ENCODE measurements at regions not wholly inside any gene's neighbourhood (a gene's known extent, or its start where the extent isn't known, plus 50 kb on each side); places are given as distances from the start of the nearest gene placed in this dataset.
A peak's percentile ranks its signal among the peaks of the same experiment; 100 is the strongest.
"Not testable (repeated sequence)": the region's sequence is repeated elsewhere in the genome, so short reads cannot be mapped to it uniquely, and the experiment has no call there.

GRCh38 chr14:104404922-104405321, 174.6 kb upstream of the C14orf180 start:
- Histone ChIP-seq H3K27ac (ENCODE audit: low read depth in 1 of 2, low read length in 2 of 2) (no peak overlapping the region), H3K9me3 (ENCODE audit: control insufficient read depth, low read length) (peaks cover 2% of the 10 kb centered on the region), H3K27me3 (ENCODE audit: control insufficient read depth in 1 of 2, insufficient read depth in 2 of 2, low read length in 1 of 2) (peaks cover 0 to 2% of the 10 kb centered on the region in 2 donors), H3K4me1 (ENCODE audit: control insufficient read depth in 1 of 2, insufficient read depth in 2 of 2, low read length in 2 of 2) (no peaks in the 10 kb centered on the region), H3K4me3 (ENCODE audit: low read length in 2 of 2) (no peak overlapping the region), H3K36me3 (ENCODE audit: control insufficient read depth in 1 of 2, insufficient read depth in 2 of 2, low read length in 1 of 2) (no peaks in the 10 kb centered on the region)
- no peak for ATAC-seq (ENCODE audit: low FRiP score)
- intact Hi-C loops (cut with DNase I) = no loop called here
- peak in 1 of 2 donors; percentile 36 for DNase-seq
- 66 to 68% methylated on average over 7 of the region's 7 CpGs for WGBS, 2 donors

- Histone ChIP-seq H3K36me3 (ENCODE audit: control insufficient read depth in 1 of 2, insufficient read depth in 2 of 2, low read length in 1 of 2) (no peaks in the 10 kb centered on the region), H3K4me1 (ENCODE audit: control insufficient read depth in 1 of 2, insufficient read depth in 2 of 2, low read length in 2 of 2) (no peaks in the 10 kb centered on the region), H3K4me3 (ENCODE audit: low read length in 2 of 2) (no peak overlapping the region), H3K27me3 (ENCODE audit: control insufficient read depth in 1 of 2, insufficient read depth in 2 of 2, low read length in 1 of 2) (peaks cover 0 to 2% of the 10 kb centered on the region in 2 donors), H3K9me3 (ENCODE audit: control insufficient read depth, low read length) (peaks cover 2% of the 10 kb centered on the region), H3K27ac (ENCODE audit: low read depth in 1 of 2, low read length in 2 of 2) (no peak overlapping the region)
- DNase-seq (peak in 1 of 2 donors; percentile 35), ATAC-seq (ENCODE audit: low FRiP score) (no peak)
- WGBS, 2 donors = 69 to 72% methylated on average over 9 of the region's 9 CpGs
- intact Hi-C loops (cut with DNase I) = no loop called here
Measured at GRCh38 chr14:104405360-104406226, 174.0 kb upstream of the C14orf180 start.

GRCh38 chr14:104406831-104407230, 172.7 kb upstream of the C14orf180 start:
- DNase-seq (no peak), ATAC-seq (ENCODE audit: low FRiP score) (no peak)
- no peaks in the 10 kb centered on the region for H3K4me1 ChIP-seq (ENCODE audit: control insufficient read depth in 1 of 2, insufficient read depth in 2 of 2, low read length in 2 of 2)
- no peaks in the 10 kb centered on the region for H3K36me3 ChIP-seq (ENCODE audit: control insufficient read depth in 1 of 2, insufficient read depth in 2 of 2, low read length in 1 of 2)
- intact Hi-C loops (cut with DNase I) = no loop called here
- 51 to 66% methylated on average over 5 of the region's 5 CpGs for WGBS, 2 donors
- peaks cover 0 to 2% of the 10 kb centered on the region in 2 donors for H3K27me3 ChIP-seq (ENCODE audit: control insufficient read depth in 1 of 2, insufficient read depth in 2 of 2, low read length in 1 of 2)
- no peak overlapping the region for H3K4me3 ChIP-seq (ENCODE audit: low read length in 2 of 2)
- no peak overlapping the region for H3K27ac ChIP-seq (ENCODE audit: low read depth in 1 of 2, low read length in 2 of 2)
- H3K9me3 ChIP-seq (ENCODE audit: control insufficient read depth, low read length) = peaks cover 2% of the 10 kb centered on the region

DNA sequence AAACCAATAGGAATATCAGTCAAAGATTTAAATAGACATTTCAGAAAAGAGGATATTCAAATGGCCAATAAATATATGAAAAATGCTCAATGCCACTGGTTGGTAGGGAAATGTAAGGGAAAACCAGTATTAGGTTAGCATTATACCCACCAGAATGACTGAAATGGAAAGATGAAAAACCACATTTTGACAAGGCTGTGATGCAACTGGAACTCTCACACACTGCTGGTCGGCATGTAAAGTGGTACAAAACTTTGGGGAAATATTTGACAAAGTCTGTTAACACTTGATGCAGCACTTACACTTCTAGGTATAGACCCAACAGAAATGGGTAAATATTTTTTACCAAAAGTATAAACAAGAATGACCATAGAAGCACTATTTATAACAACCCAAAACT, 163.2 kb upstream of the C14orf180 start:
- no peaks in the 10 kb centered on the region for H3K36me3 ChIP-seq (ENCODE audit: control insufficient read depth in 1 of 2, insufficient read depth in 2 of 2, low read length in 1 of 2)
- no peaks in the 10 kb centered on the region for H3K27me3 ChIP-seq (ENCODE audit: control insufficient read depth in 1 of 2, insufficient read depth in 2 of 2, low read length in 1 of 2)
- intact Hi-C loops (cut with DNase I) = no loop called here
- H3K9me3 ChIP-seq (ENCODE audit: control insufficient read depth, low read length) = no peaks in the 10 kb centered on the region
- WGBS, 2 donors = 47 to 56% methylated on average over 1 of the region's 1 CpG
- no peaks in the 10 kb centered on the region for H3K4me1 ChIP-seq (ENCODE audit: control insufficient read depth in 1 of 2, insufficient read depth in 2 of 2, low read length in 2 of 2)
- no peak overlapping the region for H3K27ac ChIP-seq (ENCODE audit: low read depth in 1 of 2, low read length in 2 of 2)
- ATAC-seq (ENCODE audit: low FRiP score) (no peak), DNase-seq (no peak)
- no peak overlapping the region for H3K4me3 ChIP-seq (ENCODE audit: low read length in 2 of 2)

- H3K4me3 ChIP-seq (ENCODE audit: low read length in 2 of 2) = no peak overlapping the region
- no peaks in the 10 kb centered on the region for H3K27me3 ChIP-seq (ENCODE audit: control insufficient read depth in 1 of 2, insufficient read depth in 2 of 2, low read length in 1 of 2)
- no peaks in the 10 kb centered on the region for H3K9me3 ChIP-seq (ENCODE audit: control insufficient read depth, low read length)
- H3K4me1 ChIP-seq (ENCODE audit: control insufficient read depth in 1 of 2, insufficient read depth in 2 of 2, low read length in 2 of 2) = no peaks in the 10 kb centered on the region
- H3K27ac ChIP-seq (ENCODE audit: low read depth in 1 of 2, low read length in 2 of 2) = no peak overlapping the region
- DNase-seq = no peak
- WGBS, 2 donors = 54 to 68% methylated on average over 6 of the region's 6 CpGs
- ATAC-seq (ENCODE audit: low FRiP score) = no peak
- no peaks in the 10 kb centered on the region for H3K36me3 ChIP-seq (ENCODE audit: control insufficient read depth in 1 of 2, insufficient read depth in 2 of 2, low read length in 1 of 2)
- intact Hi-C loops (cut with DNase I) = no loop called here
Measured at GRCh38 chr14:104419865-104420505, 159.6 kb upstream of the C14orf180 start.

DNA sequence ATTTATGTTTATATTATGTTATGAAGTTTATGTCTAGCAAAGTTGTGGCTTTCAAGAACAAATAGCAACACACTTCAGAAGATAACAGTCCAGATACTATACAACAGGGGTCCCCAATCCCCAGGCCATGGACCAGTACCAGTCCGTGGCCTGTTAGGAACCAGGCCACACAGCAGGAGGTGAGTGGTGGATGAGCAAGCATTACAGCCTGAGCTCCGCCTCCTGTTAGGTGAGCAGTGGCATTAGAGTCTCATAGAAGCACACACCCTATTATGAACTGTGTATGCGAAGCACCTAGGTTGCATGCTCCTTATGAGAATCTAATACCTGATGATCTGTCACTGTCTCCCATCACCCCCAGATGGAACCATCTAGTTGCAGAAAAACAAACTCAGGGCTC, 159.0 kb upstream of the C14orf180 start:
- H3K4me1 ChIP-seq (ENCODE audit: control insufficient read depth in 1 of 2, insufficient read depth in 2 of 2, low read length in 2 of 2); H3K27ac ChIP-seq (ENCODE audit: low read depth in 1 of 2, low read length in 2 of 2); intact Hi-C loops (cut with DNase I); H3K27me3 ChIP-seq (ENCODE audit: control insufficient read depth in 1 of 2, insufficient read depth in 2 of 2, low read length in 1 of 2); H3K4me3 ChIP-seq (ENCODE audit: low read length in 2 of 2); DNase-seq; H3K9me3 ChIP-seq (ENCODE audit: control insufficient read depth, low read length); ATAC-seq (ENCODE audit: low FRiP score); H3K36me3 ChIP-seq (ENCODE audit: control insufficient read depth in 1 of 2, insufficient read depth in 2 of 2, low read length in 1 of 2): not testable (repeated sequence)
- 89 to 90% methylated on average over 3 of the region's 3 CpGs for WGBS, 2 donors

GRCh38 chr14:104420990-104421389, 158.6 kb upstream of the C14orf180 start:
- 87 to 94% methylated on average over 13 of the region's 13 CpGs for WGBS, 2 donors
- intact Hi-C loops (cut with DNase I) = no loop called here
- H3K4me1 ChIP-seq (ENCODE audit: control insufficient read depth in 1 of 2, insufficient read depth in 2 of 2, low read length in 2 of 2) = no peaks in the 10 kb centered on the region
- H3K9me3 ChIP-seq (ENCODE audit: control insufficient read depth, low read length) = no peaks in the 10 kb centered on the region
- DNase-seq (peak in 1 of 2 donors; percentile 59), ATAC-seq (ENCODE audit: low FRiP score) (no peak)
- H3K27ac ChIP-seq (ENCODE audit: low read depth in 1 of 2, low read length in 2 of 2) = no peak overlapping the region
- H3K27me3 ChIP-seq (ENCODE audit: control insufficient read depth in 1 of 2, insufficient read depth in 2 of 2, low read length in 1 of 2) = no peaks in the 10 kb centered on the region
- no peaks in the 10 kb centered on the region for H3K36me3 ChIP-seq (ENCODE audit: control insufficient read depth in 1 of 2, insufficient read depth in 2 of 2, low read length in 1 of 2)
- no peak overlapping the region for H3K4me3 ChIP-seq (ENCODE audit: low read length in 2 of 2)

GRCh38 chr14:104421401-104421821, 158.2 kb upstream of the C14orf180 start:
- Histone ChIP-seq H3K27ac (ENCODE audit: low read depth in 1 of 2, low read length in 2 of 2) (no peak overlapping the region), H3K36me3 (ENCODE audit: control insufficient read depth in 1 of 2, insufficient read depth in 2 of 2, low read length in 1 of 2) (no peaks in the 10 kb centered on the region), H3K9me3 (ENCODE audit: control insufficient read depth, low read length) (no peaks in the 10 kb centered on the region), H3K27me3 (ENCODE audit: control insufficient read depth in 1 of 2, insufficient read depth in 2 of 2, low read length in 1 of 2) (no peaks in the 10 kb centered on the region), H3K4me3 (ENCODE audit: low read length in 2 of 2) (no peak overlapping the region), H3K4me1 (ENCODE audit: control insufficient read depth in 1 of 2, insufficient read depth in 2 of 2, low read length in 2 of 2) (no peaks in the 10 kb centered on the region)
- DNase-seq (peak in 1 of 2 donors; percentile 55), ATAC-seq (ENCODE audit: low FRiP score) (no peak)
- WGBS, 2 donors = 87 to 94% methylated on average over 4 of the region's 4 CpGs
- intact Hi-C loops (cut with DNase I) = no loop called here
